B cell (primary cell): ENCODE measurements at regions not wholly inside any gene's neighbourhood (a gene's known extent, or its start where the extent isn't known, plus 50 kb on each side); places are given as distances from the start of the nearest gene placed in this dataset.

Experiments used
- ATAC-seq: fragments of 200-7000 bp; cut with Tn5 transposase; one replicate; pipeline ENCODE4 v1.10.0; 2021; ENCODE audit warnings: low read depth, mild to moderate bottlenecking, moderate number of reproducible peaks, moderate library complexity
- CTCF ChIA-PET: fragments of 350-600 bp; sonication (Branson Sonifier 250); formaldehyde crosslinking; loops from one replicate; lab custom pipeline; 2021; ENCODE audit warnings: antibody characterized with exemption, inconsistent platforms; lab: Charles Lee
- POLR2A ChIA-PET: fragments of 350-600 bp; sonication (Branson Sonifier 250); formaldehyde crosslinking; loops from one replicate; lab custom pipeline; 2021; ENCODE audit warnings: antibody characterized with exemption; lab: Charles Lee
- DNase-seq: peaks from one replicate; pipeline ENCODE4 v3.0.0; 2013
- H2AFZ ChIP-seq: 2 replicates; pipeline ENCODE4 v1.6.1; 2012; ENCODE audit warnings: mild to moderate bottlenecking, low read depth, low read length; ENCODE audit not compliant: insufficient read depth, poor library complexity, severe bottlenecking
- H3K27ac ChIP-seq, 2 donors: 1 replicate in 1 of 2; 2 replicates in 1 of 2; pipeline ENCODE4 v1.5.1; 2012 to 2013; ENCODE audit warnings: low read length in 2 of 2, mild to moderate bottlenecking in 2 of 2, moderate library complexity in 1 of 2
- H3K27me3 ChIP-seq, 4 experiments: fragments of 200-600 bp in 1 of 4; sonication (generic) in 1 of 4; replicated peaks in 1 of 4; 1 replicate in 2 of 4; 2 replicates in 2 of 4; pipeline versions ENCODE4 v1.6.1 to v1.7.0; 2013 to 2016; ENCODE audit warnings: low read length in 3 of 4, mild to moderate bottlenecking in 2 of 4, mixed read lengths in 1 of 4, moderate library complexity in 1 of 4; ENCODE audit not compliant: insufficient read depth in 4 of 4, control insufficient read depth in 3 of 4; ENCODE audit errors: control extremely low read depth in 1 of 4
- H3K36me3 ChIP-seq, 2 experiments: replicated peaks in 1 of 2; 1 replicate in 1 of 2; 2 replicates in 1 of 2; pipeline versions ENCODE4 v1.6.1 to v1.7.1; 2013; ENCODE audit warnings: low read length in 1 of 2; ENCODE audit not compliant: insufficient read depth in 2 of 2, control insufficient read depth in 1 of 2; ENCODE audit errors: control extremely low read depth in 1 of 2, extremely low read depth in 1 of 2
- H3K4me1 ChIP-seq, 2 donors: fragments of 200-600 bp in 1 of 2; sonication (generic) in 1 of 2; 1 replicate in 1 of 2; 2 replicates in 1 of 2; pipeline versions ENCODE4 v1.5.1 to v1.6.1; 2013 to 2017; ENCODE audit warnings: low read length in 2 of 2; ENCODE audit not compliant: control insufficient read depth in 2 of 2, insufficient read depth in 2 of 2
- H3K4me2 ChIP-seq: replicated peaks from 2 replicates; pipeline ENCODE3; 2012; ENCODE audit warnings: mild to moderate bottlenecking, low read depth, low read length; ENCODE audit not compliant: poor library complexity, severe bottlenecking
- H3K4me3 ChIP-seq, 5 experiments: fragments of 200-600 bp in 1 of 5; sonication (generic) in 1 of 5; 1 replicate in 3 of 5; 2 replicates in 2 of 5; pipeline versions ENCODE4 v1.5.1 to v1.7.0; 2011 to 2016; ENCODE audit warnings: low read length in 4 of 5, mild to moderate bottlenecking in 4 of 5, low read depth in 2 of 5, control low read depth in 1 of 5, moderate library complexity in 1 of 5; ENCODE audit not compliant: insufficient read depth in 1 of 5; ENCODE audit errors: control extremely low read depth in 1 of 5, extremely low read depth in 1 of 5
- H3K79me2 ChIP-seq: fragments of 200-600 bp; sonication (generic); one replicate; pipeline ENCODE4 v1.6.0; 2016; ENCODE audit warnings: low read length; ENCODE audit not compliant: control insufficient read depth, insufficient read depth
- H3K9ac ChIP-seq: fragments of 200-600 bp; sonication (generic); 2 replicates; pipeline ENCODE4 v1.6.1; 2017; ENCODE audit warnings: mild to moderate bottlenecking, low read length, moderate library complexity
- H3K9me3 ChIP-seq, 3 donors: one replicate each; pipeline versions ENCODE4 v1.6.1 to v1.7.1; 2013; ENCODE audit warnings: low read length in 2 of 3; ENCODE audit not compliant: control insufficient read depth in 2 of 3, insufficient read depth in 1 of 3; ENCODE audit errors: control extremely low read depth in 1 of 3
- H4K20me1 ChIP-seq: 2 replicates; pipeline ENCODE4 v1.6.0; 2012; ENCODE audit warnings: mild to moderate bottlenecking, low read length; ENCODE audit not compliant: insufficient read depth, control insufficient read depth, poor library complexity, severe bottlenecking
- H3K27ac Mint-ChIP-seq: one replicate; pipeline ENCODE4 v1.8.0; 2021; ENCODE audit warnings: mixed read lengths
- H3K27me3 Mint-ChIP-seq: one replicate; pipeline ENCODE4 v1.8.0; 2021; ENCODE audit warnings: mixed read lengths
- H3K4me1 Mint-ChIP-seq: one replicate; pipeline ENCODE4 v1.8.0; 2021; ENCODE audit warnings: mixed read lengths
- H3K4me3 Mint-ChIP-seq: one replicate; pipeline ENCODE4 v1.8.0; 2021; ENCODE audit warnings: mixed read lengths
- H3K9me3 Mint-ChIP-seq: one replicate; pipeline ENCODE4 v1.8.0; 2022; ENCODE audit warnings: mixed read lengths; ENCODE audit not compliant: insufficient read depth
- CTCF ChIP-seq: fragments of 200-600 bp; IDR thresholded peaks from one replicate; pipeline ENCODE4 v1.8.0; 2022; ENCODE audit warnings: antibody characterized with exemption, mild to moderate bottlenecking
- EZH2 ChIP-seq: IDR thresholded peaks from 2 replicates; pipeline ENCODE4 v1.6.1; 2012; ENCODE audit warnings: borderline replicate concordance, low read depth, mild to moderate bottlenecking, moderate library complexity, low read length; ENCODE audit not compliant: insufficient read depth, poor library complexity, severe bottlenecking
- WGBS: methylation state at CpG from one replicate; pipeline ENCODE4 v1.1.5; 2013; ENCODE audit warnings: missing lambda C conversion rate; ENCODE audit not compliant: insufficient coverage; 5-methylcytosine and 5-hydroxymethylcytosine counted together
- intact Hi-C: fragments of 100-400 bp; cut with micrococcal nuclease; formaldehyde crosslinking; loops from one replicate; pipeline ENCODE4 v1.10.0; 2022

GRCh38 chr5:154653764-154654485 is 101.3 kb upstream of the LARP1 start:
- Histone ChIP-seq H3K9ac (peak overlapping the region; percentile 29), H3K36me3 (no peaks in the 10 kb centered on the region), H2AFZ (peak overlapping the region; percentile 61), H3K4me1 (peaks cover 9 to 16% of the 10 kb centered on the region in 2 donors), H3K4me2 (peak overlapping the region; percentile 52), H3K4me3 (peak overlapping the region in 1 of 5 experiments; percentile 17), H3K27ac (no peak overlapping the region), H3K79me2 (no peaks in the 10 kb centered on the region), H4K20me1 (no peaks in the 10 kb centered on the region), H3K9me3 (no peaks in the 10 kb centered on the region), H3K27me3 (no peaks in the 10 kb centered on the region)
- no peak for TF ChIP-seq EZH2
- no peak for TF ChIP-seq CTCF
- Mint-ChIP-seq H3K27me3 (no peaks in the 10 kb centered on the region), H3K9me3 (no peaks in the 10 kb centered on the region), H3K27ac (no peak overlapping the region), H3K4me3 (peak overlapping the region; percentile 46), H3K4me1 (peaks cover 14% of the 10 kb centered on the region)
- ChIA-PET CTCF (interaction anchor here (1.3 kb wide), 1 partner anchor 157 kb away, joined by 5 read pairs; no protein-coding TSS in a partner anchor), POLR2A (no interaction called here)
- intact Hi-C loops, result no loop called here
- 52% methylated on average over 2 of the region's 4 CpGs for WGBS
- ATAC-seq (no peak), DNase-seq (no peak)

GRCh38 chr5:154653418-154653763 is 101.8 kb upstream of the LARP1 start:
- no peak for ATAC-seq
- intact Hi-C loops, result no loop called here

More at GRCh38 chr5:154653418-154653763, 101.8 kb upstream of the LARP1 start:
- H3K4me1 ChIP-seq, result peaks cover 9 to 16% of the 10 kb centered on the region in 2 donors
- ChIA-PET POLR2A (no interaction called here), CTCF (interaction anchor here (7.8 kb wide), 1 partner anchor 159 kb away, joined by 84 read pairs; no protein-coding TSS in a partner anchor)
- H3K9ac ChIP-seq, result no peak overlapping the region
- no peak for DNase-seq
- no peak overlapping the region for H3K27ac Mint-ChIP-seq
- no peak overlapping the region for H3K4me3 Mint-ChIP-seq
- no peak overlapping the region for H3K4me3 ChIP-seq
- no peaks in the 10 kb centered on the region for H3K36me3 ChIP-seq
- no peaks in the 10 kb centered on the region for H3K79me2 ChIP-seq
- H3K27me3 Mint-ChIP-seq, result no peaks in the 10 kb centered on the region
- no peaks in the 10 kb centered on the region for H4K20me1 ChIP-seq
- no peak overlapping the region for H3K4me2 ChIP-seq
- TF ChIP-seq CTCF (no peak), EZH2 (no peak)
- 96% methylated on average over 3 of the region's 3 CpGs for WGBS
- no peak overlapping the region for H3K27ac ChIP-seq
- peak overlapping the region; percentile 20 for H2AFZ ChIP-seq
- no peaks in the 10 kb centered on the region for H3K9me3 Mint-ChIP-seq
- no peaks in the 10 kb centered on the region for H3K27me3 ChIP-seq
- no peaks in the 10 kb centered on the region for H3K9me3 ChIP-seq
- H3K4me1 Mint-ChIP-seq, result peaks cover 14% of the 10 kb centered on the region
